HepG2 (cell line): ENCODE measurements at regions not wholly inside any gene's neighbourhood (a gene's known extent, or its start where the extent isn't known, plus 50 kb on each side); places are given as distances from the start of the nearest gene placed in this dataset.

Source experiments
- ATAC-seq: fragments of 200-7000 bp; cut with Tn5 transposase; 3 replicates; pipeline ENCODE4 v1.9.1; 2020; ENCODE audit warnings: mild to moderate bottlenecking, moderate library complexity
- BruUV-seq: library from RNA; stranded (reverse); fragments of 400-500 nt; replicated peaks from 2 replicates; lab custom pipeline; 2021; lab: Mats Ljungman, UMichigan
- CTCF ChIA-PET: fragments of 300-600 bp; formaldehyde crosslinking; extraction: SDS; loops from one replicate; lab custom pipeline; 2021; ENCODE audit warnings: low total read pairs, inconsistent platforms, low intra/inter-chr PET ratio; lab: Yijun Ruan, JAX
- POLR2A ChIA-PET: fragments of 350-600 bp; sonication (Branson Sonifier 250); formaldehyde crosslinking; loops from one replicate; lab custom pipeline; 2020; ENCODE audit warnings: antibody characterized with exemption, inconsistent platforms; lab: Yijun Ruan, JAX
- DNase-seq: peaks from one replicate; pipeline ENCODE4 v3.0.0-alpha.2; 2015; ENCODE audit warnings: low spot score
- FAIRE-seq: peaks from 3 replicates; lab custom pipeline; 2011; peaks lifted over from hg19 to GRCh38; lab: Jason Lieb, UNC
- H2AFZ ChIP-seq: one replicate; pipeline ENCODE4 v1.6.1; 2011; ENCODE audit warnings: low read length, inconsistent platforms
- H3K27ac ChIP-seq: fragments of 300-600 bp; 3 replicates; pipeline ENCODE4 v1.8.0; 2011; ENCODE audit warnings: mixed run types, mild to moderate bottlenecking, mixed read lengths, low read length, inconsistent platforms; ENCODE audit not compliant: insufficient read depth; ENCODE audit errors: extremely low read length
- H3K27me3 ChIP-seq, 2 experiments: fragments of 200-600 bp in 1 of 2; 2 replicates in 1 of 2; 3 replicates in 1 of 2; pipeline versions ENCODE4 v1.6.0 to v1.8.0; 2011; ENCODE audit warnings: low read length in 2 of 2, mild to moderate bottlenecking in 2 of 2, moderate library complexity in 2 of 2, inconsistent platforms in 1 of 2; ENCODE audit not compliant: insufficient read depth in 2 of 2, control insufficient read depth in 1 of 2
- H3K36me3 ChIP-seq, 2 experiments: fragments of 200-600 bp in 1 of 2; replicated peaks in 1 of 2; 2 replicates in 1 of 2; 3 replicates in 1 of 2; pipeline versions ENCODE4 v1.5.1 to v1.8.0; 2011; ENCODE audit warnings: low read length in 2 of 2, inconsistent platforms in 1 of 2; ENCODE audit not compliant: insufficient read depth in 2 of 2, control insufficient read depth in 1 of 2
- H3K4me1 ChIP-seq: 2 replicates; pipeline ENCODE4 v1.5.1; 2012; ENCODE audit warnings: low read length, inconsistent platforms; ENCODE audit not compliant: insufficient read depth
- H3K4me2 ChIP-seq: 2 replicates; pipeline ENCODE4 v1.6.0; 2011; ENCODE audit warnings: low read depth, low read length, inconsistent platforms
- H3K4me3 ChIP-seq, 3 experiments: fragments of 200-600 bp in 1 of 3; sonication (generic), shearing (Covaris generic) in 1 of 3; replicated peaks in 1 of 3; 2 replicates each; pipeline ENCODE4 v1.5.1; 2011 to 2016; ENCODE audit warnings: low read length in 3 of 3, inconsistent platforms in 2 of 3, low read depth in 2 of 3, mild to moderate bottlenecking in 2 of 3, control low read depth in 1 of 3, mixed read lengths in 1 of 3; ENCODE audit not compliant: insufficient read depth in 1 of 3
- H3K79me2 ChIP-seq: one replicate; pipeline ENCODE4 v1.6.1; 2011; ENCODE audit warnings: low read length, inconsistent platforms; ENCODE audit not compliant: insufficient read depth
- H3K9ac ChIP-seq: 2 replicates; pipeline ENCODE4 v1.6.0; 2011; ENCODE audit warnings: mild to moderate bottlenecking, low read depth, low read length, inconsistent platforms; ENCODE audit not compliant: insufficient read depth
- H3K9me3 ChIP-seq: 2 replicates; pipeline ENCODE4 v1.5.1; 2012; ENCODE audit warnings: mild to moderate bottlenecking, low read length
- H4K20me1 ChIP-seq: 2 replicates; pipeline ENCODE4 v1.6.0; 2011; ENCODE audit warnings: inconsistent platforms, mild to moderate bottlenecking, low read length, moderate library complexity; ENCODE audit not compliant: insufficient read depth
- CENPX ChIP-seq: sonication (generic); formaldehyde crosslinking; IDR thresholded peaks from 2 replicates; pipeline ENCODE4 v1.9.0; 2021; ENCODE audit warnings: mild to moderate bottlenecking, missing genetic modification reagents, moderate library complexity
- GLI4 ChIP-seq: sonication (generic); formaldehyde crosslinking; IDR thresholded peaks from 2 replicates; pipeline ENCODE4 v1.5.1; 2020; ENCODE audit warnings: missing genetic modification reagents, mild to moderate bottlenecking, moderate library complexity, borderline replicate concordance
- GTF3A ChIP-seq: sonication (generic); formaldehyde crosslinking; conservative IDR thresholded peaks from 2 replicates; pipeline ENCODE4 v1.4.0; 2020; ENCODE audit warnings: mild to moderate bottlenecking, missing genetic modification reagents
- KDM3A ChIP-seq: IDR thresholded peaks from 2 replicates; pipeline ENCODE4 v1.6.1; 2018; ENCODE audit warnings: low read depth, missing compliant biosample characterization
- KDM6A ChIP-seq: IDR thresholded peaks from 2 replicates; pipeline ENCODE4 v1.6.1; 2016; ENCODE audit warnings: low read depth
- MXD3 ChIP-seq: IDR thresholded peaks from 2 replicates; pipeline ENCODE4 v1.6.1; 2016; ENCODE audit warnings: mild to moderate bottlenecking, missing biosample characterization, missing genetic modification reagents
- NCOA5 ChIP-seq: sonication (generic); formaldehyde crosslinking; IDR thresholded peaks from 2 replicates; pipeline ENCODE4 v1.4.0; 2020; ENCODE audit warnings: missing genetic modification reagents
- PAWR ChIP-seq: sonication (generic); formaldehyde crosslinking; IDR thresholded peaks from 2 replicates; pipeline ENCODE4 v1.4.0; 2020; ENCODE audit warnings: missing genetic modification reagents, mild to moderate bottlenecking, borderline replicate concordance
- PHF5A ChIP-seq: IDR thresholded peaks from one replicate; pipeline ENCODE4 v1.6.1; 2018; ENCODE audit warnings: low read depth, missing genetic modification reagents; ENCODE audit not compliant: unreplicated experiment
- PITX1 ChIP-seq: sonication (generic); formaldehyde crosslinking; IDR thresholded peaks from 2 replicates; pipeline ENCODE4 v1.5.1; 2020; ENCODE audit warnings: mild to moderate bottlenecking, missing genetic modification reagents
- REXO4 ChIP-seq: sonication (generic); formaldehyde crosslinking; IDR thresholded peaks from 2 replicates; pipeline ENCODE4 v1.8.0; 2022; ENCODE audit warnings: missing genetic modification reagents, mild to moderate bottlenecking, borderline replicate concordance
- SOX5 ChIP-seq: IDR thresholded peaks from 2 replicates; pipeline ENCODE4 v1.6.1; 2016; ENCODE audit warnings: borderline replicate concordance
- TBX2 ChIP-seq: sonication (generic); formaldehyde crosslinking; IDR thresholded peaks from 2 replicates; pipeline ENCODE4 v1.5.0; 2020; ENCODE audit warnings: missing genetic modification reagents, mild to moderate bottlenecking, borderline replicate concordance
- YEATS2 ChIP-seq: sonication (generic); formaldehyde crosslinking; IDR thresholded peaks from 2 replicates; pipeline ENCODE4 v1.4.0; 2020; ENCODE audit warnings: missing genetic modification reagents, borderline replicate concordance
- YEATS4 ChIP-seq: sonication (generic); formaldehyde crosslinking; IDR thresholded peaks from 2 replicates; pipeline ENCODE4 v1.4.0; 2020; ENCODE audit warnings: missing genetic modification reagents, borderline replicate concordance
- ZBTB1 ChIP-seq: sonication (generic); formaldehyde crosslinking; IDR thresholded peaks from 2 replicates; pipeline ENCODE4 v1.4.0; 2020; ENCODE audit warnings: missing genetic modification reagents, borderline replicate concordance
- ZFYVE20 ChIP-seq: sonication (generic); formaldehyde crosslinking; IDR thresholded peaks from 2 replicates; pipeline ENCODE4 v1.8.0; 2023; ENCODE audit warnings: low read depth, mild to moderate bottlenecking, moderate library complexity, missing genetic modification reagents, borderline replicate concordance
- ZKSCAN8 ChIP-seq: IDR thresholded peaks from 2 replicates; pipeline ENCODE4 v1.6.1; 2016; ENCODE audit warnings: borderline replicate concordance, missing genetic modification reagents, missing compliant biosample characterization
- ZNF382 ChIP-seq: sonication (generic); formaldehyde crosslinking; IDR thresholded peaks from 2 replicates; pipeline ENCODE4 v1.5.0; 2020; ENCODE audit warnings: missing genetic modification reagents, mild to moderate bottlenecking, borderline replicate concordance
- ZNF572 ChIP-seq: sonication (generic); formaldehyde crosslinking; IDR thresholded peaks from 2 replicates; pipeline ENCODE4 v1.5.1; 2020; ENCODE audit warnings: mild to moderate bottlenecking, missing genetic modification reagents
- ZNF616 ChIP-seq: sonication (generic); formaldehyde crosslinking; IDR thresholded peaks from 2 replicates; pipeline ENCODE4 v1.5.0; 2020; ENCODE audit warnings: low read depth, mild to moderate bottlenecking, missing genetic modification reagents
- ZNF644 ChIP-seq: IDR thresholded peaks from 2 replicates; pipeline ENCODE4 v1.6.1; 2016; ENCODE audit warnings: low read depth
- ZNF781 ChIP-seq: sonication (generic); formaldehyde crosslinking; IDR thresholded peaks from 2 replicates; pipeline ENCODE4 v1.5.1; 2020; ENCODE audit warnings: borderline replicate concordance, mild to moderate bottlenecking, missing genetic modification reagents; ENCODE audit errors: not compliant biosample characterization
- WGBS: methylation state at CpG from one replicate; pipeline ENCODE4 v1.1.6; 2017; ENCODE audit warnings: low lambda C conversion rate; 5-methylcytosine and 5-hydroxymethylcytosine counted together
- in situ Hi-C: cut with HindIII; loops from 2 replicates; pipeline ENCODE4 v1.10.0; 2017; ENCODE audit warnings: low pct_unique_long_range_greater_than_20kb; ENCODE audit not compliant: extremely low pct_ligation_motif_present
- intact Hi-C: fragments of 100-400 bp; cut with micrococcal nuclease; formaldehyde crosslinking; loops from one replicate; pipeline ENCODE4 v1.10.0; 2022; ENCODE audit not compliant: unreplicated experiment

GRCh38 chr1:208910161-208910560, 666.0 kb upstream of the PLXNA2 start:
- BruUV-seq = no TSS peak
- FAIRE-seq = no peak

GRCh38 chr1:208917281-208917680, 666.2 kb upstream of the CAMK1G start:
- Histone ChIP-seq H3K4me1 (no peaks in the 10 kb centered on the region), H3K27me3 (no peaks in the 10 kb centered on the region), H3K27ac (no peak overlapping the region), H2AFZ (no peak overlapping the region), H3K36me3 (no peaks in the 10 kb centered on the region), H3K4me2 (no peak overlapping the region), H3K9me3 (peaks cover 5% of the 10 kb centered on the region; the same call in 1 of the 2 replicates), H3K4me3 (no peak overlapping the region), H3K9ac (no peak overlapping the region), H4K20me1 (no peaks in the 10 kb centered on the region), H3K79me2 (no peaks in the 10 kb centered on the region)
- WGBS = 0% methylated on average over 5 of the region's 5 CpGs
- intact Hi-C loops (no loop called here), in situ Hi-C loops (no loop called here)
- no TSS peak for BruUV-seq
- CTCF ChIA-PET = no interaction called here
- TF ChIP-seq CENPX (CRISPR knock-in tag) (no peak), ZNF616 (CRISPR knock-in tag) (no peak), KDM3A (CRISPR knock-in tag) (no peak), ZFYVE20 (no peak), MXD3 (CRISPR knock-in tag) (no peak)
- ATAC-seq (no peak), FAIRE-seq (no peak), DNase-seq (no peak)
- POLR2A ChIA-PET = no interaction called here

More at GRCh38 chr1:208910161-208910560, 666.0 kb upstream of the PLXNA2 start:
- H3K4me1 ChIP-seq = no peaks in the 10 kb centered on the region
- TF ChIP-seq PITX1 (no peak), NCOA5 (no peak), ZNF572 (CRISPR knock-in tag) (no peak), ZNF382 (CRISPR knock-in tag) (no peak), KDM6A (CRISPR knock-in tag) (no peak), GLI4 (CRISPR knock-in tag) (no peak), PHF5A (CRISPR knock-in tag) (no peak), ZKSCAN8 (CRISPR knock-in tag) (no peak), ZNF781 (CRISPR knock-in tag) (no peak), YEATS4 (CRISPR knock-in tag) (no peak), SOX5 (CRISPR knock-in tag) (no peak), GTF3A (CRISPR knock-in tag) (no peak), PAWR (CRISPR knock-in tag) (no peak), YEATS2 (CRISPR knock-in tag) (no peak), ZNF644 (no peak), ZBTB1 (no peak), REXO4 (CRISPR knock-in tag) (no peak), TBX2 (CRISPR knock-in tag) (no peak)
- no peaks in the 10 kb centered on the region for H3K27me3 ChIP-seq
- no peak overlapping the region for H3K27ac ChIP-seq
- ATAC-seq (no peak), DNase-seq (no peak)
- no peaks in the 10 kb centered on the region for H4K20me1 ChIP-seq
- H3K9ac ChIP-seq = no peak overlapping the region
- H3K4me3 ChIP-seq = no peak overlapping the region
- ChIA-PET POLR2A (no interaction called here), CTCF (no interaction called here)
- intact Hi-C loops = no loop called here
- in situ Hi-C loops = no loop called here
- H3K36me3 ChIP-seq = no peaks in the 10 kb centered on the region
- H3K9me3 ChIP-seq = no peaks in the 10 kb centered on the region
- H3K79me2 ChIP-seq = no peaks in the 10 kb centered on the region
- no peak overlapping the region for H2AFZ ChIP-seq
- H3K4me2 ChIP-seq = no peak overlapping the region
